ENCODE measurements at regions not wholly inside any gene's neighbourhood (a gene's known extent, or its start where the extent isn't known, plus 50 kb on each side); places are given as distances from the start of the nearest gene placed in this dataset.

GRCh38 chr3:159848348-159849118 is 140.1 kb upstream of the IL12A start:
- TF ChIP-seq CTCF (IDR thresholded peaks at IDR 0.05) (no peak), POLR2A (IDR thresholded peaks at IDR 0.05) (no peak), POLR2AphosphoS5 (IDR thresholded peaks at IDR 0.05) (no peak)
- H3K27ac ChIP-seq: no peak overlapping the region
- H3K9me3 ChIP-seq: no peaks in the 10 kb centered on the region
- WGBS: 57% methylated on average over 3 of the region's 3 CpGs
- intact Hi-C loops (cut with DNase I): no loop called here
- peaks cover 6% of the 10 kb centered on the region for H3K4me1 ChIP-seq (replicated peaks)
- H3K36me3 ChIP-seq: no peaks in the 10 kb centered on the region
- no peak overlapping the region for H3K4me3 ChIP-seq
- DNase-seq (ENCODE audit: low spot score): no peak
- no peaks in the 10 kb centered on the region for H3K27me3 ChIP-seq (replicated peaks; ENCODE audit: insufficient read depth)

GRCh38 chr3:159850481-159850880 is 138.2 kb upstream of the IL12A start:
- no peaks in the 10 kb centered on the region for H3K9me3 ChIP-seq
- 70% methylated on average over 4 of the region's 4 CpGs for WGBS
- H3K27me3 ChIP-seq (replicated peaks; ENCODE audit: insufficient read depth): no peaks in the 10 kb centered on the region
- intact Hi-C loops (cut with DNase I): no loop called here
- TF ChIP-seq POLR2AphosphoS5 (IDR thresholded peaks at IDR 0.05): no peak
- TF ChIP-seq CTCF (IDR thresholded peaks at IDR 0.05): no peak
- no peak for TF ChIP-seq POLR2A (IDR thresholded peaks at IDR 0.05)
- H3K4me1 ChIP-seq (replicated peaks): peaks cover 6% of the 10 kb centered on the region
- no peak for DNase-seq (ENCODE audit: low spot score)
- H3K27ac ChIP-seq: no peak overlapping the region
- no peak overlapping the region for H3K4me3 ChIP-seq
- no peaks in the 10 kb centered on the region for H3K36me3 ChIP-seq

- DNase-seq (ENCODE audit: low spot score): no peak
- intact Hi-C loops (cut with DNase I): no loop called here
- H3K4me1 ChIP-seq (replicated peaks): peaks cover 6% of the 10 kb centered on the region
- 26% methylated on average over 2 of the region's 2 CpGs for WGBS
- TF ChIP-seq POLR2AphosphoS5 (IDR thresholded peaks at IDR 0.05): no peak
- no peak for TF ChIP-seq POLR2A (IDR thresholded peaks at IDR 0.05)
- no peak for TF ChIP-seq CTCF (IDR thresholded peaks at IDR 0.05)
- no peaks in the 10 kb centered on the region for H3K9me3 ChIP-seq
- no peaks in the 10 kb centered on the region for H3K27me3 ChIP-seq (replicated peaks; ENCODE audit: insufficient read depth)
- peak overlapping the region; percentile 64 for H3K27ac ChIP-seq
- no peaks in the 10 kb centered on the region for H3K36me3 ChIP-seq
- no peak overlapping the region for H3K4me3 ChIP-seq
These were observed 136.4 kb upstream of the IL12A start for GRCh38 chr3:159852266-159852665.

- 18% methylated on average over 11 of the region's 11 CpGs for WGBS
- Histone ChIP-seq H3K9me3 (no peaks in the 10 kb centered on the region), H3K4me1 (replicated peaks) (peaks cover 6% of the 10 kb centered on the region), H3K27ac (peak overlapping the region; percentile 64), H3K27me3 (replicated peaks; ENCODE audit: insufficient read depth) (no peaks in the 10 kb centered on the region), H3K36me3 (no peaks in the 10 kb centered on the region), H3K4me3 (no peak overlapping the region)
- DNase-seq (ENCODE audit: low spot score): no peak
- intact Hi-C loops (cut with DNase I): no loop called here
- no peak for TF ChIP-seq POLR2A (IDR thresholded peaks at IDR 0.05)
- peak; percentile 38 for TF ChIP-seq POLR2AphosphoS5 (IDR thresholded peaks at IDR 0.05)
- TF ChIP-seq CTCF (IDR thresholded peaks at IDR 0.05): no peak
These were observed 135.7 kb upstream of the IL12A start for GRCh38 chr3:159852821-159853505.

- Histone ChIP-seq H3K27me3 (replicated peaks; ENCODE audit: insufficient read depth) (no peaks in the 10 kb centered on the region), H3K4me3 (no peak overlapping the region), H3K27ac (peak overlapping the region; percentile 64), H3K9me3 (no peaks in the 10 kb centered on the region), H3K36me3 (no peaks in the 10 kb centered on the region), H3K4me1 (replicated peaks) (peaks cover 6% of the 10 kb centered on the region)
- DNase-seq (ENCODE audit: low spot score): no peak
- TF ChIP-seq POLR2A (IDR thresholded peaks at IDR 0.05) (no peak), POLR2AphosphoS5 (IDR thresholded peaks at IDR 0.05) (no peak)
- intact Hi-C loops (cut with DNase I): no loop called here
These were observed 135.2 kb upstream of the IL12A start for GRCh38 chr3:159853506-159853864.
